22Rv1 (cell line): ENCODE measurements at regions not wholly inside any gene's neighbourhood (a gene's known extent, or its start where the extent isn't known, plus 50 kb on each side); places are given as distances from the start of the nearest gene placed in this dataset.
"Not testable (repeated sequence)": the region's sequence is repeated elsewhere in the genome, so short reads cannot be mapped to it uniquely, and the experiment has no call there.

Source experiments
- H3K27ac ChIP-seq: fragments of 450-650 bp; 2 replicates; pipeline ENCODE4 v1.5.1; 2017
- ZFX ChIP-seq: fragments of 450-650 bp; IDR thresholded peaks from 2 replicates; pipeline ENCODE4 v1.6.1; 2017; ENCODE audit warnings: antibody characterized with exemption, borderline replicate concordance
- TF ChIP-seq, protein P1 (sequence below): fragments of 450-650 bp; IDR thresholded peaks from 2 replicates; pipeline ENCODE4 v1.5.1; 2017; ENCODE audit warnings: mild to moderate bottlenecking

DNA sequence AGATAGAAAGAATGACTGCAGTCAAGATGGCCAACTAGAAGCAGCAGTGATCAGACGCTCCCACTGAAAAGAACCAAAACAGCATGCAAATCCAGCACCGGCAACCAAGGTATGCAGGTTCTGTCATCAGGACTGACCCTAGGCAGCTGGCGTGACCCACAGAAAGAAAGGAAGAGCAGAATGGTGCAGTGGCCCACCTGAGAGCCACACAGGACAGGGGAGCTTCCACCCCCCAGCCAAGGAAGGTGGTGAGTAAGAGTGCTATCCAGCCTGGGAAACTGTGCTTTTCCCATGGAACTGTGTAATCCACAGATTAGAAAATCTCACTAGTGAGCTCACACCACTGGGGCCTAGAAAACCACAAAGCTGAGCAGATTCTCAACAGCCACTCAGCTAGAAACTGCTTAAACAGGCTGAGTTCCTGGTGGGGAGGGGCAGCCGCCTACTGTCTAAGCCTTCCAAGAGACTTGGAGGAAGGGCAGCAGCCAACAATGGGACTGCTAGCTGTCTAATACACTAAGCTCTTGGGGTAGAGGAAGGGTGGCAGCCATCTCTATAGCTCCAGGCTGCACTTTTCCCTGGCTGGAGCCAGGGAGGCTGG, 127.9 kb downstream of the EVA1A start:
- H3K27ac ChIP-seq: no peak overlapping the region
- TF ChIP-seq ZFX: no peak

GRCh38 chr2:75431763-75432162, 129.0 kb downstream of the EVA1A start:
- TF ChIP-seq, protein P1, sequence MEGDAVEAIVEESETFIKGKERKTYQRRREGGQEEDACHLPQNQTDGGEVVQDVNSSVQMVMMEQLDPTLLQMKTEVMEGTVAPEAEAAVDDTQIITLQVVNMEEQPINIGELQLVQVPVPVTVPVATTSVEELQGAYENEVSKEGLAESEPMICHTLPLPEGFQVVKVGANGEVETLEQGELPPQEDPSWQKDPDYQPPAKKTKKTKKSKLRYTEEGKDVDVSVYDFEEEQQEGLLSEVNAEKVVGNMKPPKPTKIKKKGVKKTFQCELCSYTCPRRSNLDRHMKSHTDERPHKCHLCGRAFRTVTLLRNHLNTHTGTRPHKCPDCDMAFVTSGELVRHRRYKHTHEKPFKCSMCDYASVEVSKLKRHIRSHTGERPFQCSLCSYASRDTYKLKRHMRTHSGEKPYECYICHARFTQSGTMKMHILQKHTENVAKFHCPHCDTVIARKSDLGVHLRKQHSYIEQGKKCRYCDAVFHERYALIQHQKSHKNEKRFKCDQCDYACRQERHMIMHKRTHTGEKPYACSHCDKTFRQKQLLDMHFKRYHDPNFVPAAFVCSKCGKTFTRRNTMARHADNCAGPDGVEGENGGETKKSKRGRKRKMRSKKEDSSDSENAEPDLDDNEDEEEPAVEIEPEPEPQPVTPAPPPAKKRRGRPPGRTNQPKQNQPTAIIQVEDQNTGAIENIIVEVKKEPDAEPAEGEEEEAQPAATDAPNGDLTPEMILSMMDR: no peak
- TF ChIP-seq ZFX: no peak
- no peak overlapping the region for H3K27ac ChIP-seq

DNA sequence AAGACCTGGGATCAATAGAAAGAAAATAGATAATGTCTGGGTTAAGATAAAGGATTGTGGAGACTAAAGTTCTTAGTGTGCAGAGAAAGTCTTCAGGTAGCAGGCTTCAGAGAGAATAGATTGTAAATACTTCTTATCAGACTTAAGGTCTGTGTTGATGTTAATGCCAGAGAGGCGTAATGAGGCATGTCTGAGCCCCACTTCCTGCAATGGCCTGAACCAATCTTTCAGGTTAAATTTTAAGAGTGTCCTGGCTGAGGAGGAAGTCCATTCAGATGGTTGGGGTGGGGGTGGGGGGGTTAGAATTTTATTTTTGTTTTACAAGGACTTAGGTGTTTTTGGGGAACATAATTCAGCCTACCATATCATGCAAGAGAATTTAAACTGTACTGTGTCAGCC, 129.5 kb downstream of the EVA1A start:
- no peak for TF ChIP-seq ZFX
- TF ChIP-seq, protein P1: no peak
- no peak overlapping the region for H3K27ac ChIP-seq

DNA sequence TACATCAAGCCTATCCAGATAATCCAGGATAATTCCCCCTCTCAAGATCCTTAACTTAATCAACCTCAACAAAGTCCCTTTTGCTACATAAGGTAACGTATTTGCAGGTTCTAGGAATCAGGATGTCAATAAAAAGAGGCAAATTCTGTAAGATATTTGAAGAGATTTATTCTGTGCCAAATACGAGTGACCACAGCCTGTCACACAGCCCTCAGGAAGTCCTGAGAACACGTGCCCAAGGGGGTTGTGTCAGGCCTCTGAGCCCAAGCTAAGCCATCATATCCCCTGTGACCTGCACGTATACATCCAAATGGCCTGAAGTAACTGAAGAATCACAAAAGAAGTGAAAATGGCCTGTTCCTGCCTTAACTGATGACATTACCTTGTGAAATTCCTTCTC, 130.3 kb downstream of the EVA1A start:
- H3K27ac ChIP-seq: not testable (repeated sequence)

DNA sequence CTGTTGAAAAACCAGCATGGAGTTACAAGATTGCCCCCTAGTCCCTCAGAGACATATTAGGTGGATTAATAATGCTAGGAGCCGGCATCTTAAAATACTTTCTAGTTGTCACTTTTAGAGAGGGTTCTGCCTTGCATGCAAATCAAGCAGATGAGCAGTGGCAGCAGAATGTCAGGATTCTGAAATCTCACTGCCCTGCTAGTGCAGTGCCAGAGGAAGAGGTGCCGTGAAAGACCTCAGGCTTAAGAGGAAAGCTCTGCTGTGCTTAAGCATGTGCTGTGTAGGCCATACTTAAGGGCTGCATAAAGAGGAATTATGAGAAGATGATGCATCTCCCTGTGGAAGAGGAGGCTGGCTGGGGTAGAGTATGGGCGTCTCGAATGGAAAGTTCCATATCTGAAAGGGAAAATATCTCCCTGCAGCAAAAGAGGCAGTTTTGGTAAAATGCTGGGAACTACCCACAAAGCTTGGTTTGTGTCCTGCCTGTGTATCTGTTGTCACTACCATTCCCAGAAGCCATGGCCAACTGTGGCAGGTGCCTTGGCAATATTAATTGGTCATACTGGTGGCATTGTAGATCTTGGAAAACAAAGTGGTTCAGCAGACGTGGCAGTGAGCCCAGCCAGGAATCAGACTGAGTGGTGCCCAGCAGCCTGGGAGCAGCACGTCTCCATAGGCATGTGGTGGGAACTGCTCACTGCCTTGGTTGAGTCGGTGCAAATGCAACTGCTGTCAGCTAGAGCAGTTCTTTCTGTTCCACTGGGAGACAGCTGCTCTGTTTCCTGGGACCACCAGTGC, 131.9 kb downstream of the EVA1A start:
- TF ChIP-seq ZFX: no peak
- TF ChIP-seq, protein P1: no peak
- no peak overlapping the region for H3K27ac ChIP-seq

GRCh38 chr2:75428060-75428459, 132.7 kb downstream of the EVA1A start:
- H3K27ac ChIP-seq: no peak overlapping the region
- TF ChIP-seq, protein P1: no peak
- no peak for TF ChIP-seq ZFX

DNA sequence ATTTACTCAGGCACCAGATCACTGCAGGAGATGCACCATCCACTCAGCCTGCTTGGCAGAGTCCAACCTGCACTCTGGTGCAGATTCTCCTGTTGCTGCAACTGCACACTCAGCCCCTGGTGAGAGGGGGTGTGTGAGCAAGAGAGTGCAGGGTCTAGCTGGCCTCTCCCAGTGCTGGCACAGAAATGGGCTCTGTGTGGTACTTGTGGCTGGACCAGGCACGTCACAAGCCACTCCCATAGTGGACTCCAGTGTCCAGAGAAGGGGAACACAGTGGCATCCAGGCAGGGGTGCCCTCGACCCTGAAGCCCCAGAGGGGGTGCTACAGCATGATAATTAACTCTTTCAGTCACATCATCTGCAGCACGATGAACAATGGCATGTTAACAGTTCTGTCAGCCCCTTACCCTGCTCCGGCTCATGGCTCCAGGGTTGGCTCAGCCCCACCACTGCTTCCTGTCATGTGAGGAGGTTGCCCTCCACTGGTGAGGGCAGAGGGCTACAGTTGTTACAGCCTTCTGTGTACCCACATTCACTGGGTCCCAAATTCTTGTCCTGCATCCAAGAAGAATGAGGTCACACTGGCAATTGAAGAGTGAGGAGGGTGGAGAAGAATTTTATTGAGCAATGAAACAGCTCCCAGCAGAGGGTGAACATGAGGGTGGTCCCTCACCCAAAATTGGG, 135.7 kb downstream of the EVA1A start:
- TF ChIP-seq, protein P1: no peak
- no peak for TF ChIP-seq ZFX
- H3K27ac ChIP-seq: no peak overlapping the region

DNA sequence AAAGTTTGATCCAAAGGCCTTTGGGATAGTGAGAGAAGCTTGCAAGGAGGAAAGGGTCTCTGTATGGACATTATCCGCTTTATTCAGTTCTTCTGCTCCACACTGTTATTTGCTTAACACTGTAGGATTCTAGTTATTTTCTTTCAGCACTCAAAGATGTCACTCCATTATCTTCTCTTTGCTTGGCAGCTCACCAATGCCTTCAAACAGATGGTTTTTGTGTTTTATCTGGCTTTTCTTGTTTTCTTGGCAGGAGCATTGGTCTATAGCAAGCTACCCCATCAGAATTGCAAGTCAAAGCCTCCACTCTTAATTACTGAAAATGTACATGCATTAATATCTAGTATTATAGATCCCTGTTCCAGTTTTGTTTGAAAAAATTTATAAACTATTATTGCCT, 138.8 kb downstream of the EVA1A start:
- TF ChIP-seq, protein P1: no peak
- TF ChIP-seq ZFX: no peak
- H3K27ac ChIP-seq: no peak overlapping the region
